ENCODE measurements at regions not wholly inside any gene's neighbourhood (a gene's known extent, or its start where the extent isn't known, plus 50 kb on each side); places are given as distances from the start of the nearest gene placed in this dataset.

DNA sequence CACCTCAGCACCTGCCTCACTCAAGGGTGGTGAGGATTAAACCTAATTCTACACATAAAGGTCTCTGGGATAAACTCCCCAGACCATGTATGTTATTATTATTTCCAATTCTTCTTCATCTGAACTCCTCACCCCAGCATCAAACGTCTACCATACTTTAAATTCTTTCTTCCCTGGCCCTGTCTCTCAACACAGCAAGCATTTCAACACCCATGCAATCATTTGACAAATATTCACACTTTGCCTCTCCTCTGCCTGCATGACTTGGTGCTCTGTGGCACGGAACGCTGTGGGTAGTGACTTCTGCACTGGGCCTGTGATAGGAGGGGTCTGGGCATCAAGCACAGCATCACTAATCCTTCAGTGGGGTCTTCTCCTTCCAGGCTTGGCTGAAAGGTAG, 490.8 kb downstream of the TNS3 start:
- no peak overlapping the region for H3K18ac ChIP-seq (ENCODE audit: extremely low read depth, low read length)
- no peak overlapping the region for H3K14ac ChIP-seq (ENCODE audit: insufficient read length)
- 83 to 100% methylated on average over 1 to 3 of the region's 3 CpGs for WGBS, 2 experiments (ENCODE audit: extremely low coverage in 1 of 2, insufficient coverage in 1 of 2, insufficient read length in 1 of 2, insufficient replicate concordance in 2 of 2, low coverage in 1 of 2, low lambda C conversion rate in 2 of 2, missing lambda C conversion rate in 1 of 2)
- no peak overlapping the region for H2BK5ac ChIP-seq (ENCODE audit: low read depth, low read length)
- H3K9ac ChIP-seq (replicated peaks in 1 of 4; ENCODE audit: extremely low read depth in 1 of 4, low read depth in 3 of 4, low read length in 3 of 4), result no peak overlapping the region
- H3K23ac ChIP-seq (ENCODE audit: insufficient read length), result no peak overlapping the region
- no peaks in the 10 kb centered on the region for H3K4me1 ChIP-seq (replicated peaks in 1 of 4; ENCODE audit: control insufficient read depth in 3 of 4, insufficient read depth in 4 of 4, low read length in 3 of 4)
- no peak overlapping the region for H4K5ac ChIP-seq (ENCODE audit: insufficient read length, low read depth, low read length)
- H2BK20ac ChIP-seq (ENCODE audit: low read length), result no peak overlapping the region
- no peak overlapping the region for H2AK5ac ChIP-seq (ENCODE audit: low read depth, low read length)
- no peaks in the 10 kb centered on the region for H3K9me3 ChIP-seq (ENCODE audit: insufficient read depth in 2 of 2, low read depth in 1 of 2, low read length in 1 of 2)
- no peaks in the 10 kb centered on the region for H4K20me1 ChIP-seq (replicated peaks in 1 of 2; ENCODE audit: control insufficient read depth in 1 of 2, insufficient read depth in 2 of 2, low read length in 2 of 2)
- H3K27ac ChIP-seq (ENCODE audit: low read depth, low read length), result no peak overlapping the region
- H3K4me3 ChIP-seq (ENCODE audit: extremely low read depth in 1 of 4, insufficient read depth in 2 of 4, low read depth in 3 of 4, low read length in 4 of 4), result no peak overlapping the region
- ChIA-PET POLR2A (ENCODE audit: partially characterized antibody) (no interaction called here), CTCF (ENCODE audit: partially characterized antibody) (interaction anchor here (0.5 to 2.9 kb wide), 8 partner anchors 9 to 1168 kb away, joined by 3 to 18 read pairs (median 3); no protein-coding TSS in a partner anchor)
- no peak for FAIRE-seq
- no peak overlapping the region for H3K4me2 ChIP-seq (ENCODE audit: insufficient read depth in 1 of 2, low read depth in 2 of 2, low read length in 2 of 2)
- H4K8ac ChIP-seq (ENCODE audit: extremely low read depth, insufficient read depth, low read length), result no peak overlapping the region
- H3K56ac ChIP-seq (replicated peaks; ENCODE audit: insufficient read length, low read depth, low read length), result no peak overlapping the region
- no peaks in the 10 kb centered on the region; a peak in 1 of 4 replicates for H3K79me2 ChIP-seq (ENCODE audit: control insufficient read depth in 1 of 2, insufficient read depth in 2 of 2, low read length in 2 of 2)
- H3K4ac ChIP-seq (replicated peaks; ENCODE audit: insufficient read length, low read depth, low read length), result no peak overlapping the region
- no peak overlapping the region for H2BK12ac ChIP-seq (ENCODE audit: low read depth, low read length)
- H2AFZ ChIP-seq (ENCODE audit: low read length), result no peak overlapping the region
- TF ChIP-seq MAX (IDR thresholded peaks at IDR 0.05), result no peak
- no peak for TF ChIP-seq SIN3A (conservative IDR thresholded peaks at IDR 0.05 in 1 of 2, IDR thresholded peaks at IDR 0.05 in 1 of 2; ENCODE audit: low read depth in 1 of 2, low read length in 2 of 2)
- TF ChIP-seq BACH1 (IDR thresholded peaks at IDR 0.05; ENCODE audit: low read length), result no peak
- H3K79me1 ChIP-seq (ENCODE audit: low read depth, low read length), result no peaks in the 10 kb centered on the region
- no peak overlapping the region for H2BK15ac ChIP-seq (ENCODE audit: low read length)
- H2BK120ac ChIP-seq (replicated peaks; ENCODE audit: low read depth, low read length), result no peak overlapping the region
- H3K23me2 ChIP-seq (ENCODE audit: low read depth, low read length), result peaks cover 3% of the 10 kb centered on the region; the same call in 1 of the 2 replicates
- H4K91ac ChIP-seq (replicated peaks; ENCODE audit: insufficient read length, low read length), result no peak overlapping the region
- H3K36me3 ChIP-seq (ENCODE audit: control insufficient read depth in 2 of 4, insufficient read depth in 4 of 4, low read length in 3 of 4), result no peaks in the 10 kb centered on the region
- DNase-seq (ENCODE audit: low read depth in 1 of 2, low spot score in 2 of 2), result no peak
- H3K27me3 ChIP-seq (replicated peaks in 1 of 4; ENCODE audit: control insufficient read depth in 3 of 4, extremely low read depth in 1 of 4, insufficient read depth in 3 of 4, low read length in 3 of 4), result no peaks in the 10 kb centered on the region; a peak in 2 of 7 replicates

Data from H1 (cell line).